A673 (cell line): ENCODE measurements at regions not wholly inside any gene's neighbourhood (a gene's known extent, or its start where the extent isn't known, plus 50 kb on each side); places are given as distances from the start of the nearest gene placed in this dataset.

Experiments used
- BruUV-seq: library from RNA; stranded (reverse); fragments of 400-500 nt; replicated peaks from 2 replicates; lab custom pipeline; 2021; lab: Mats Ljungman, UMichigan
- CTCF ChIA-PET: fragments of 300-600 bp; sonication (Branson Sonifier 250); formaldehyde crosslinking; loops from one replicate; lab custom pipeline; 2022; ENCODE audit warnings: antibody characterized with exemption; lab: Charles Lee
- POLR2A ChIA-PET: fragments of 300-600 bp; sonication (Branson Sonifier 250); formaldehyde crosslinking; loops from one replicate; lab custom pipeline; 2022; ENCODE audit warnings: antibody characterized with exemption; ENCODE audit not compliant: low non-redundant PET; lab: Charles Lee
- DNase-seq: peaks from one replicate; pipeline ENCODE4 v3.0.0-alpha.2; 2015; ENCODE audit warnings: low spot score
- H3K27ac ChIP-seq: fragments of 200-600 bp; sonication (generic); 2 replicates; pipeline ENCODE4 v1.5.1; 2016; ENCODE audit warnings: mixed run types, low read depth, mild to moderate bottlenecking, mixed read lengths, antibody characterized with exemption, low read length; ENCODE audit not compliant: poor library complexity, severe bottlenecking
- H3K27me3 ChIP-seq: fragments of 200-600 bp; sonication (generic); replicated peaks from 2 replicates; pipeline ENCODE4 v1.6.1; 2017; ENCODE audit warnings: mixed run types, low read depth, mild to moderate bottlenecking, mixed read lengths, antibody characterized with exemption, low read length; ENCODE audit not compliant: insufficient read depth, poor library complexity
- H3K36me3 ChIP-seq: fragments of 200-600 bp; sonication (generic); 2 replicates; pipeline ENCODE4 v1.6.1; 2016; ENCODE audit warnings: mixed run types, mild to moderate bottlenecking, mixed read lengths, antibody characterized with exemption, low read length; ENCODE audit not compliant: insufficient read depth, poor library complexity, severe bottlenecking
- H3K4me1 ChIP-seq: fragments of 200-600 bp; sonication (generic); 2 replicates; pipeline ENCODE4 v1.6.1; 2017; ENCODE audit warnings: mixed run types, mild to moderate bottlenecking, mixed read lengths, antibody characterized with exemption, low read length; ENCODE audit not compliant: insufficient read depth, poor library complexity, severe bottlenecking
- H3K4me3 ChIP-seq: fragments of 200-600 bp; sonication (generic); 2 replicates; pipeline ENCODE4 v1.5.1; 2016; ENCODE audit warnings: low read depth, mixed run types, mild to moderate bottlenecking, mixed read lengths, low read length; ENCODE audit not compliant: poor library complexity, severe bottlenecking
- H3K9me3 ChIP-seq: fragments of 200-600 bp; sonication (generic); 2 replicates; pipeline ENCODE4 v1.6.1; 2016; ENCODE audit warnings: mixed run types, low read depth, mild to moderate bottlenecking, mixed read lengths, antibody characterized with exemption, low read length; ENCODE audit not compliant: poor library complexity, severe bottlenecking
- EZH2 ChIP-seq: fragments of 200-600 bp; sonication (generic); IDR thresholded peaks from 2 replicates; pipeline ENCODE4 v1.6.1; 2017; ENCODE audit warnings: borderline replicate concordance, low read depth, mild to moderate bottlenecking, mixed read lengths, antibody characterized with exemption, low read length; ENCODE audit not compliant: poor library complexity, severe bottlenecking
- intact Hi-C: fragments of 100-400 bp; cut with micrococcal nuclease; formaldehyde crosslinking; loops from one replicate; pipeline ENCODE4 v1.10.0; 2022; ENCODE audit not compliant: unreplicated experiment
- TF ChIP-seq, protein P1 (sequence below): fragments of 300-800, 200-600 bp; sonication (generic); conservative IDR thresholded peaks from 2 replicates; pipeline ENCODE4 v1.5.1; 2017; ENCODE audit warnings: low read depth, mild to moderate bottlenecking, antibody characterized with exemption, low read length, moderate library complexity, mixed read lengths

DNA sequence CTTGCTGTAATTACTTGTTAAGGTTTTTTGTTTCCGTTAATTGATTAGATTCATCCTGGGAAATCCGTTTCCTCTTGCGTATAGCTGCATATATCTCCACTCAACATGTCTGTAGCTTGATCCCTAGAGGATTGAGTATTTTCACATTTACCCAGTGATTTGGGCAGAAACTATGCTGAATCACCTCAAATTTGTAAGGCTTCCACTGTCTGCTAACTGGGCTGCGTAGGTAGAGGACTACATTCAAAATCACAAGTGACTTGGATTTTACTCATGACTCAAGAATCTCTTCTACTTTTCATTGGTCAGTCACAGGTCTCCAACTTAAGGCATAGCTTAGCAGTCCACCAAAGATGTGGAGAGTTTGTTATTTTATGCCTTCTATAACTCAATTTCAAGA lies 141.8 kb downstream of the POLR1F start:
- intact Hi-C loops: no loop called here
- ChIA-PET POLR2A (no interaction called here), CTCF (no interaction called here)
- Histone ChIP-seq H3K36me3 (no peaks in the 10 kb centered on the region), H3K27me3 (peaks cover 18% of the 10 kb centered on the region), H3K9me3 (no peaks in the 10 kb centered on the region), H3K4me1 (no peaks in the 10 kb centered on the region), H3K27ac (no peak overlapping the region), H3K4me3 (no peak overlapping the region)
- TF ChIP-seq, protein P1, sequence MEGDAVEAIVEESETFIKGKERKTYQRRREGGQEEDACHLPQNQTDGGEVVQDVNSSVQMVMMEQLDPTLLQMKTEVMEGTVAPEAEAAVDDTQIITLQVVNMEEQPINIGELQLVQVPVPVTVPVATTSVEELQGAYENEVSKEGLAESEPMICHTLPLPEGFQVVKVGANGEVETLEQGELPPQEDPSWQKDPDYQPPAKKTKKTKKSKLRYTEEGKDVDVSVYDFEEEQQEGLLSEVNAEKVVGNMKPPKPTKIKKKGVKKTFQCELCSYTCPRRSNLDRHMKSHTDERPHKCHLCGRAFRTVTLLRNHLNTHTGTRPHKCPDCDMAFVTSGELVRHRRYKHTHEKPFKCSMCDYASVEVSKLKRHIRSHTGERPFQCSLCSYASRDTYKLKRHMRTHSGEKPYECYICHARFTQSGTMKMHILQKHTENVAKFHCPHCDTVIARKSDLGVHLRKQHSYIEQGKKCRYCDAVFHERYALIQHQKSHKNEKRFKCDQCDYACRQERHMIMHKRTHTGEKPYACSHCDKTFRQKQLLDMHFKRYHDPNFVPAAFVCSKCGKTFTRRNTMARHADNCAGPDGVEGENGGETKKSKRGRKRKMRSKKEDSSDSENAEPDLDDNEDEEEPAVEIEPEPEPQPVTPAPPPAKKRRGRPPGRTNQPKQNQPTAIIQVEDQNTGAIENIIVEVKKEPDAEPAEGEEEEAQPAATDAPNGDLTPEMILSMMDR: no peak
- TF ChIP-seq EZH2: no peak
- BruUV-seq: no TSS peak
- no peak for DNase-seq

DNA sequence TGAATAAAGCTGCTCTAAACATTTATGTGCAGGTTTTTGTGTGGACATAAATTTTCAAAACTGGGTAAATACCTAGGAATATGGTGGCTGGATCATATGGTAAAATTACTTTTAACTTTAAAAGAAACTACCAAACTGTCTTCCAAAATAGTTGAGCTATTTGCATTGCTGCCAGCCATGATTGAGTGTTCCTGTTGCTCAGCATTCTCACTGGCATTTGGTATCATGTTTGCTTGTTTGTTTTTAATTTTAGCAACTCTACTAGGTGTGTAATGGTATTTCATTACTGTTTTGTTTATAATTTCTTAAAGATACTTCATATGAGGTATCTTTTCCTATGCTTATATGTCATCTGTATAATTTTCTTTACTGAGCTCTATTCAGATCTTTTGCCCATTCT lies 143.2 kb downstream of the POLR1F start:
- POLR2A ChIA-PET: no interaction called here
- H3K4me1 ChIP-seq: no peaks in the 10 kb centered on the region
- DNase-seq: no peak

GRCh38 chr7:19561121-19561805 lies 147.6 kb downstream of the POLR1F start:
- no peak overlapping the region for H3K4me3 ChIP-seq
- no TSS peak for BruUV-seq
- H3K9me3 ChIP-seq: no peaks in the 10 kb centered on the region
- POLR2A ChIA-PET: no interaction called here
- H3K27ac ChIP-seq: no peak overlapping the region
- TF ChIP-seq, protein P1: no peak
- TF ChIP-seq EZH2: no peak
- DNase-seq: no peak
- intact Hi-C loops: no loop called here
- CTCF ChIA-PET: no interaction called here
- no peaks in the 10 kb centered on the region for H3K36me3 ChIP-seq
- peaks cover 39% of the 10 kb centered on the region for H3K27me3 ChIP-seq
- no peaks in the 10 kb centered on the region for H3K4me1 ChIP-seq

More for the DNA sequence above, 143.2 kb downstream of the POLR1F start:
- Histone ChIP-seq H3K9me3 (no peaks in the 10 kb centered on the region), H3K27ac (no peak overlapping the region), H3K36me3 (no peaks in the 10 kb centered on the region), H3K4me3 (no peak overlapping the region), H3K27me3 (peaks cover 24% of the 10 kb centered on the region)
- intact Hi-C loops: no loop called here
- TF ChIP-seq, protein P1: no peak
- TF ChIP-seq EZH2: no peak
- CTCF ChIA-PET: no interaction called here
- no TSS peak for BruUV-seq
